Hippocampal formation (tissue), 2 donors: ENCODE measurements at regions not wholly inside any gene's neighbourhood (a gene's known extent, or its start where the extent isn't known, plus 50 kb on each side); places are given as distances from the start of the nearest gene placed in this dataset.

ENCODE experiments used
- DNase-seq, 2 donors: peaks; one replicate each; lab custom pipeline; 2025; lab: John Stamatoyannopoulos, UW

- DNase-seq, result peak in 1 of 2 donors; percentile 8
Observed at GRCh38 chr15:48040166-48040817, 80.5 kb upstream of the SLC24A5 start.

GRCh38 chr15:48041454-48041853 is 79.3 kb upstream of the SLC24A5 start:
- DNase-seq, result no peak

- DNase-seq, result no peak
Observed at GRCh38 chr15:48046813-48047438, 73.9 kb upstream of the SLC24A5 start.

DNA sequence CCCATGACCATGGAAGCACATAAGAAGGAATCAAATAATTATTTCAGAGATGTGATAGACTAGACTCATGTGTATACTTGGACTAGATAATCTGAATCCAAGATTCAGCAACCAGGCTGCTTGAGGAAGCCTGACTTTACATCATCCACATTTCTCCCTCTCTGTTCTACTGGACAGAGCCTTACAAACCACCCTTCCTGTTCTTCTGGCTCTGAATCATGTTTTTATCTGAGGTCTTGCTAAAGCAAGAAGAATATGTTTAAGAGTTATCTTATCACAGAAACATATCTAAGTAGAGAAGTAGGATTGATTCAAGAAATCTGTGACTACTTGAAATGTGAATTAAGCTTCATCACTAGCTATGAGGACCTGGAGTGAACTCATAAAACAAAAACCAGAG is 71.1 kb upstream of the SLC24A5 start:
- no peak for DNase-seq

DNA sequence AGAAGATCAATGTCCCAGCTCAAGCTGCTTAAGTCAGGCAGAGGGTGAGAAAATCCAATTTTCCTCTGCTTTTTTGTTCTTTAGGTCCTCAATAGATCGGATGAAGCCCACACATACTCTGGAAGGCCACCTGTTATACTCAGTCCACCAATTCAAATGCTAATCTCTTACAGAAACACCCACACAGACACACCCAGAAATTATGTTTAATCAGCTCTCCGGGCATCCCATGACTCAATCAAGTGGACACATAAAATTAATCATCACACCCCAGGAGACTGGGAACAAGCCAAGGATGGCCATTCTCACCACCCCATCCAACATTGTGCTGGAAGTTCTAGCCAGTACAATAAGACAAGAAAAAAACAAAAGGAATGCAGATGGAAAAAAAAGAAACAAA is 67.8 kb upstream of the SLC24A5 start:
- no peak for DNase-seq

GRCh38 chr15:48058371-48058770 is 62.4 kb upstream of the SLC24A5 start:
- no peak for DNase-seq

GRCh38 chr15:48059791-48060190 is 61.0 kb upstream of the SLC24A5 start:
- peak in 1 of 2 donors; percentile 30 for DNase-seq

DNA sequence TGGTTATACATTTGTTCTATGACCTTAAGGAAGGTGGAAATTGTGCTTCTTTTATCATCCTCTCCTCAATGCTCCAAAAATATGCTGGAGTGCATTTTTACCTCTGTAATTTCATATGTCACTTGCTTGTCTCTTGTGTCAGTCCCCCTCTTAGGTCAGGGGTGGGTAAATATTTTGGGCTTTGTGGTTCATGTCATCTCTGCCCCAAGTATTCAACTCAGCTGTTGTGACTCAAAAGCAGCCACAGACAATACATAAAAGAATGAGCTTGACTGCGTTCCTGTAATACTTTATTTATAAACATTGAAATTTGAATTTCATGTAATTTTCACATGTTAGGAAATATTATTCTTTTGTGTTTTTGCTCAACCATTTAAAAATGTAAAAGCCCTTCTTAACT is 60.4 kb upstream of the SLC24A5 start:
- no peak for DNase-seq

DNA sequence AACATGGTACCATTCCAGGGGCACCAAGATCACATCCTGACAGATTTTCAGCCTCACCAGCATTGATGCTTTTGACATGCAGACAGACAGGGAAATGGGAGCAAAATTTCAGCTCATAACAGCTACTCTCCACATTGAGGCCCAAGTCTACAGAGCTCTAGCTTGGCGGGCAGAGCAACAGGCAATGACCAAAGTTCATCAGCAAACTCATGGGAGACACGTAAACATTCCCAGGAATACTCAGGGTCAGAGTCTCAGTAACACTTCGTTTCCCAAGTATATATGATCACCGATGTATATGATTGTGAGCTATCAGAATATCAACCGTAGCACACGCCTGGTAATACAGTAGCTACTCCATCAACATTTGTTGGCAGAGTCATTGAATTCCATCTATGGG is 59.2 kb upstream of the SLC24A5 start:
- DNase-seq, result no peak

DNA sequence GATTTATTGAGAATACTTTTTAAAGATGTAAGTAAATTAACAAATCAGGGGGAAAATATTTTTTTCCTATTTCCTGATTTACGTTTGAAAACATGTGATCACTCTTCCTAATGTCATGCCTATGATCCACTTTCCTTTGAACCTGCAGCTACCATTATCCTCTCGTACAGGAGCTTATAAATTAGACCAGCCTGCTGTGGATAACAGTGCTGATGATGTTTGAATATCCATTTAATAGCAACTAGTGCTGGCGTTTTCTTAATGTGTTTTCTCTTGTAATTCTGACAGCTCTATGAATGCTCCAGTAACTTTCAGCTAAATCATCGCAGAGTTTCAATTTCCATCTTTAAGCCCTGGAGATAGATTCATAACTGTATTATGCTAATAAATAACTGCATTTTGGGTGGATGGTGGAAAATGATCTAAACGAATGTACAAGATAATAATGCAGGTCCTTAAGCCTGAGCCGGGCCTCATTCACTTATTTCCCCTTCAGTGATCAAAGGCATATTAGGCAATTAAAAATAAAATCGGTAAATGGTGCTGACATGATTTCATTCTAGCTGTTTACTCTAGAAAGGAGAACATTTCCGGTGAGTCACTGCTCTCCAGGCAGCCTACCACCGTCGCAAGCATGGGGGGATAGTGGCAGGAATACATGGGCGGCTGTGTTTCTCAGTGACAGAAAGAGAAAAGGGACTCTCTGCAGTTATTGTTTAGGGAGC is 58.5 kb upstream of the SLC24A5 start:
- DNase-seq, result no peak

DNA sequence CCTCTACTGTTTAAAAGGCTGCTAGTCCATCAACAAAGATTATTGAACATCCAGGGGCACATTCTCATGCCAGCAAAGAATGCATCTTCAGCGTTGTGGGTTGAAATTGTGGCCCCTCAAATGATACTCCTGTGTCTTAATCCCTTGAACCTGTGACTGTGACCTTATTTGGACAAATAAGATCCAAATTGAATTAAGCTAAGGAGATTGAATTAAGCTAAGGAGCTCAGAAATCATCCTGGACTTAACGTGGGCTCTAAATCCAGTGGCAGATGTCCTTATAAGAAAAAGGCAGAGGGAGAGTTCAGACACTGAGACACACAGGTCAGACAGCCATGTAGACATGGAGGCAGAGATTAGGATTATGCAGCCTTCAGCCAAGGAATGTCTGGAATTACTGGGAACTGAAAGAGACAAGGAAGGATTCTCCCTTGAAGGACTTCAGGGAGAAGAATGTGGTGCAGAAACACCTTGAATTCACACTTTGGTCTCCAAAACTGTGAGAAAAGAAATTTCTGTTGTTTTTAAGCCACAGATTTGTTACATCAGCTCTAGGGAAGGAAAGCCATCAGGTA is 57.3 kb upstream of the SLC24A5 start:
- no peak for DNase-seq

DNA sequence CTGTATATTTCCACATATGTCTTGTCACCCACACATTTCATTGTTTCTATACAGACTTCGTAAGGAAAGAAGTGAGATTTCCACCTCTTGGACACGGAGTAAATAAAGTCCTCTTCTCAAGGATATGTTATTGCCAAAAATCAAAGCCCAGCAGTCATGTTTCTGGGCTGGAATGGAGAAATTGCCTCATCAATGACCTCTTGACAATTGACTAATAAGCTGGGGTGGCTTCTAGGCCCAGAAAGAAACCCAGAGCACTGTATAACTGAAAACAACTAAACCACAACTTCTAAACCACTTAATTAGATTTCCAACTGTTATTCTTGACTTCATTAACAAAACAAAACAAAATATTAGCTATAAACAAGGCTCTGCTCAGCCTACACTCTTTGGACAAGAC is 56.4 kb upstream of the SLC24A5 start:
- no peak for DNase-seq

DNA sequence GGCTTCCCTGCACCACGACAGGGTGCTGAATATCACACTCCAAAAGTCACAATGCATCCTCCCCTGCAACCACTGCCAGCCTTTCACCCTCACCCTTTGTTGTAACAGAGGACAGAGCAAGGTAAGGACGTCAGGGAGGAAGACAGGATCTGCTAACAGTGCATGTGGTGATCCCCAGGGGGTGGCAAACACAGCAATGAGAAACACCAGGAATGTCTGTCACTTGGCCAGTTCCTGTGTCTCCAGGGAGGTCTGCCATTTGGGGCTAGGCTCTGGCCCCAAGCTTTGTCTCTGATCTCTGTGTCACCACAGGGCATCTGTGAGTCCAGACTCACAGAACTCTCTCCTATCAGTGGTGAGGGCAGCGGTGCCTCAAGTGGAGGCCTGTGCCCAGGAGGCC is 54.3 kb upstream of the SLC24A5 start:
- DNase-seq, result no peak
